Sigmoid colon (tissue), 6 donors: ENCODE measurements at regions not wholly inside any gene's neighbourhood (a gene's known extent, or its start where the extent isn't known, plus 50 kb on each side); places are given as distances from the start of the nearest gene placed in this dataset.

ENCODE experiments used
- DNase-seq: peaks from one replicate; pipeline ENCODE4 v3.0.0-alpha.2; 2019
- H3K27ac ChIP-seq, 4 donors: fragments of 200-600 bp; sonication (generic); one replicate each; pipeline ENCODE4 v1.5.1; 2016 to 2019; ENCODE audit warnings: mild to moderate bottlenecking in 1 of 4
- H3K27me3 ChIP-seq, 3 donors: fragments of 200-600 bp; sonication (generic); one replicate each; pipeline ENCODE4 v1.5.1; 2019; ENCODE audit warnings: mild to moderate bottlenecking in 1 of 3
- H3K36me3 ChIP-seq, 4 donors: fragments of 200-600 bp; sonication (generic); one replicate each; pipeline ENCODE4 v1.5.1; 2016 to 2019
- H3K4me1 ChIP-seq, 4 donors: fragments of 200-600 bp; sonication (generic); one replicate each; pipeline ENCODE4 v1.5.1; 2017 to 2019
- H3K4me3 ChIP-seq, 4 donors: fragments of 200-600 bp; sonication (generic); one replicate each; pipeline ENCODE4 v1.5.1; 2017 to 2019; ENCODE audit warnings: mild to moderate bottlenecking in 2 of 4, moderate library complexity in 1 of 4
- H3K9me3 ChIP-seq, 4 donors: fragments of 200-600 bp in 3 of 4; sonication (generic) in 3 of 4; one replicate each; pipeline versions ENCODE4 v1.5.1 to v1.6.1; 2013 to 2019
- CTCF ChIP-seq, 4 experiments: fragments of 450-650 bp in 3 of 4; fragments of 200-600 bp in 1 of 4; IDR thresholded peaks; one replicate each; pipeline ENCODE4 v1.5.1; 2016 to 2019; ENCODE audit warnings: antibody characterized with exemption in 4 of 4, mild to moderate bottlenecking in 3 of 4, moderate library complexity in 2 of 4
- EP300 ChIP-seq, 4 donors: sonication (generic); formaldehyde crosslinking; IDR thresholded peaks; one replicate each; pipeline ENCODE4 v1.6.1; 2017; ENCODE audit warnings: antibody characterized with exemption in 4 of 4
- POLR2A ChIP-seq, 2 donors: fragments of 450-650 bp; IDR thresholded peaks; one replicate each; pipeline ENCODE4 v1.6.1; 2016; ENCODE audit warnings: antibody characterized with exemption in 2 of 2, mild to moderate bottlenecking in 2 of 2, moderate library complexity in 2 of 2
- POLR2AphosphoS5 ChIP-seq, 4 donors: sonication (generic); formaldehyde crosslinking; IDR thresholded peaks; one replicate each; pipeline ENCODE4 v1.6.1; 2017; ENCODE audit warnings: antibody characterized with exemption in 4 of 4
- whole genome bisulfite sequencing, 2 donors: extraction: QIAGEN DNeasy Blood & Tissue Kit; methylation state at CpG; one replicate each; pipeline ENCODE4 v1.1.7; 2013; 5-methylcytosine and 5-hydroxymethylcytosine counted together
- intact Hi-C: fragments of 100-400 bp; cut with DNase I; formaldehyde crosslinking; loops from one replicate; pipeline ENCODE4 v1.15.1; 2023
- donor health status: healthy with polysubstance abuse.
- donor health status: healthy.

- no peak overlapping the region for H3K4me3 ChIP-seq
- no peaks in the 10 kb centered on the region for H3K9me3 ChIP-seq
- no peaks in the 10 kb centered on the region for H3K4me1 ChIP-seq
- no peaks in the 10 kb centered on the region for H3K27me3 ChIP-seq
- intact Hi-C loops, result no loop called here
- no peaks in the 10 kb centered on the region for H3K36me3 ChIP-seq
- no peak overlapping the region for H3K27ac ChIP-seq
- TF ChIP-seq POLR2A (IDR thresholded peaks at IDR 0.05) (no peak), POLR2AphosphoS5 (IDR thresholded peaks at IDR 0.05) (peak in 1 of 4 donors; percentile 9), EP300 (IDR thresholded peaks at IDR 0.05) (no peak), CTCF (IDR thresholded peaks at IDR 0.05) (no peak)
- 75% methylated on average over 8 of the region's 8 CpGs for WGBS, 2 donors
- DNase-seq, result no peak
Observed at GRCh38 chr20:60632391-60633262, 619.4 kb upstream of the CDH4 start.

GRCh38 chr20:60634491-60635172 is 617.4 kb upstream of the CDH4 start:
- Histone ChIP-seq H3K27me3 (no peaks in the 10 kb centered on the region), H3K27ac (no peak overlapping the region), H3K4me3 (no peak overlapping the region), H3K36me3 (no peaks in the 10 kb centered on the region), H3K9me3 (peaks cover 0 to 3% (median 0%) of the 10 kb centered on the region in 4 donors), H3K4me1 (no peaks in the 10 kb centered on the region)
- WGBS, 2 donors, result 86 to 87% methylated on average over 19 of the region's 19 CpGs
- TF ChIP-seq POLR2AphosphoS5 (IDR thresholded peaks at IDR 0.05), result no peak
- no peak for DNase-seq
- intact Hi-C loops, result no loop called here

GRCh38 chr20:60636417-60636816 is 615.6 kb upstream of the CDH4 start:
- no peaks in the 10 kb centered on the region for H3K36me3 ChIP-seq
- TF ChIP-seq EP300 (IDR thresholded peaks at IDR 0.05), result no peak
- TF ChIP-seq CTCF (IDR thresholded peaks at IDR 0.05), result no peak
- H3K27ac ChIP-seq, result no peak overlapping the region
- WGBS, 2 donors, result 87 to 90% methylated on average over 5 of the region's 5 CpGs
- H3K27me3 ChIP-seq, result no peaks in the 10 kb centered on the region
- peaks cover 0 to 3% (median 0%) of the 10 kb centered on the region in 4 donors for H3K9me3 ChIP-seq
- H3K4me1 ChIP-seq, result no peaks in the 10 kb centered on the region
- intact Hi-C loops, result no loop called here
- DNase-seq, result no peak
- no peak overlapping the region for H3K4me3 ChIP-seq

GRCh38 chr20:60637801-60638200 is 614.3 kb upstream of the CDH4 start:
- Histone ChIP-seq H3K27ac (no peak overlapping the region), H3K9me3 (peaks cover 0 to 3% (median 0%) of the 10 kb centered on the region in 4 donors), H3K27me3 (no peaks in the 10 kb centered on the region), H3K4me3 (no peak overlapping the region), H3K4me1 (no peaks in the 10 kb centered on the region), H3K36me3 (no peaks in the 10 kb centered on the region)
- 87 to 91% methylated on average over 6 of the region's 6 CpGs for WGBS, 2 donors
- DNase-seq, result no peak
- intact Hi-C loops, result no loop called here
- TF ChIP-seq EP300 (IDR thresholded peaks at IDR 0.05) (no peak), POLR2A (IDR thresholded peaks at IDR 0.05) (no peak), POLR2AphosphoS5 (IDR thresholded peaks at IDR 0.05) (no peak), CTCF (IDR thresholded peaks at IDR 0.05) (no peak)

- H3K9me3 ChIP-seq, result peaks cover 0 to 3% (median 0%) of the 10 kb centered on the region in 4 donors
- no peak for DNase-seq
- H3K27me3 ChIP-seq, result no peaks in the 10 kb centered on the region
- no peak overlapping the region for H3K27ac ChIP-seq
- H3K4me1 ChIP-seq, result no peaks in the 10 kb centered on the region
- intact Hi-C loops, result no loop called here
- no peak overlapping the region for H3K4me3 ChIP-seq
- no peaks in the 10 kb centered on the region for H3K36me3 ChIP-seq
- TF ChIP-seq POLR2A (IDR thresholded peaks at IDR 0.05) (no peak), CTCF (IDR thresholded peaks at IDR 0.05) (no peak), EP300 (IDR thresholded peaks at IDR 0.05) (no peak), POLR2AphosphoS5 (IDR thresholded peaks at IDR 0.05) (no peak)
- 89 to 92% methylated on average over 4 of the region's 4 CpGs for WGBS, 2 donors
Observed at GRCh38 chr20:60638430-60639098, 613.5 kb upstream of the CDH4 start.
